GM23338 (cell line): ENCODE measurements at regions not wholly inside any gene's neighbourhood (a gene's known extent, or its start where the extent isn't known, plus 50 kb on each side); places are given as distances from the start of the nearest gene placed in this dataset.

Experiments
- ATAC-seq: fragments of 200-7000 bp; cut with Tn5 transposase; 3 replicates; pipeline ENCODE4 v1.9.1; 2020
- DNase-seq: peaks from one replicate; pipeline ENCODE4 v3.0.0-alpha.2; 2015; ENCODE audit warnings: low spot score
- H2AFZ ChIP-seq: fragments of 200-600 bp; sonication (generic); 2 replicates; pipeline ENCODE4 v1.8.0; 2016; ENCODE audit warnings: antibody characterized with exemption, mild to moderate bottlenecking, moderate library complexity
- H3F3A ChIP-seq: fragments of 200-600 bp; sonication (generic); replicated peaks from 2 replicates; pipeline ENCODE4 v1.8.0; 2017; ENCODE audit warnings: antibody characterized with exemption, mixed run types, low read depth
- H3K27ac ChIP-seq: fragments of 200-600 bp; sonication (generic); 2 replicates; pipeline ENCODE4 v1.6.1; 2016; ENCODE audit warnings: low read depth
- H3K27me3 ChIP-seq: fragments of 200-600 bp; sonication (generic); 2 replicates; pipeline ENCODE4 v1.8.0; 2016; ENCODE audit warnings: mild to moderate bottlenecking, mixed run types, moderate library complexity; ENCODE audit not compliant: insufficient read depth
- H3K36me3 ChIP-seq: fragments of 200-600 bp; sonication (generic); 2 replicates; pipeline ENCODE4 v1.8.0; 2016; ENCODE audit warnings: mild to moderate bottlenecking; ENCODE audit not compliant: insufficient read depth
- H3K4me1 ChIP-seq: fragments of 200-600 bp; sonication (generic); 2 replicates; pipeline ENCODE4 v1.8.0; 2016; ENCODE audit warnings: mild to moderate bottlenecking, moderate library complexity; ENCODE audit not compliant: insufficient read depth
- H3K4me2 ChIP-seq: fragments of 200-600 bp; sonication (generic); 2 replicates; pipeline ENCODE4 v1.7.1; 2017; ENCODE audit warnings: mixed run types
- H3K4me3 ChIP-seq: fragments of 200-600 bp; sonication (generic); 2 replicates; pipeline ENCODE4 v1.6.1; 2016; ENCODE audit warnings: mixed run types
- H3K79me2 ChIP-seq: fragments of 200-600 bp; sonication (generic); replicated peaks from 2 replicates; pipeline ENCODE4 v1.8.0; 2017; ENCODE audit warnings: mild to moderate bottlenecking; ENCODE audit not compliant: insufficient read depth
- H3K9me2 ChIP-seq: fragments of 200-600 bp; sonication (generic); 2 replicates; pipeline ENCODE4 v1.8.0; 2017; ENCODE audit not compliant: insufficient read depth
- H4K20me1 ChIP-seq: fragments of 200-600 bp; sonication (generic); replicated peaks from 2 replicates; pipeline ENCODE4 v1.8.0; 2017; ENCODE audit warnings: mild to moderate bottlenecking; ENCODE audit not compliant: insufficient read depth
- H3K27ac Mint-ChIP-seq: 2 replicates; pipeline ENCODE4 v1.8.0; 2020; ENCODE audit warnings: inconsistent platforms, mild to moderate bottlenecking, moderate library complexity, mixed read lengths
- H3K27me3 Mint-ChIP-seq: 3 replicates; pipeline ENCODE4 v1.8.0; 2022; ENCODE audit warnings: low read depth, mild to moderate bottlenecking, moderate library complexity, mixed read lengths, inconsistent platforms; ENCODE audit not compliant: insufficient read depth, poor library complexity
- H3K36me3 Mint-ChIP-seq: 3 replicates; pipeline ENCODE4 v1.8.0; 2021; ENCODE audit warnings: low read depth, mild to moderate bottlenecking, inconsistent platforms, moderate library complexity, mixed read lengths
- H3K4me1 Mint-ChIP-seq: 3 replicates; pipeline ENCODE4 v1.8.0; 2020; ENCODE audit warnings: mild to moderate bottlenecking, inconsistent platforms, mixed read lengths
- H3K4me3 Mint-ChIP-seq: 3 replicates; pipeline ENCODE4 v1.8.0; 2021; ENCODE audit warnings: moderate library complexity, mild to moderate bottlenecking, inconsistent platforms, mixed read lengths
- H3K9me3 Mint-ChIP-seq: 3 replicates; pipeline ENCODE4 v1.8.0; 2020; ENCODE audit warnings: moderate library complexity, mild to moderate bottlenecking, inconsistent platforms, mixed read lengths
- CREB1 ChIP-seq: fragments of 250-450 bp; sonication (Bioruptor Pico); IDR thresholded peaks from 2 replicates; pipeline ENCODE4 v1.5.0; 2020; ENCODE audit warnings: low read depth, mild to moderate bottlenecking, moderate library complexity
- ETS1 ChIP-seq: IDR thresholded peaks from 2 replicates; pipeline ENCODE4 v1.6.1; 2016; ENCODE audit warnings: antibody characterized with exemption
- EZH2phosphoT487 ChIP-seq: fragments of 200-600 bp; sonication (generic); IDR thresholded peaks from one replicate; pipeline ENCODE4 v1.8.1; 2018; ENCODE audit warnings: antibody characterized with exemption; ENCODE audit not compliant: unreplicated experiment
- JUNB ChIP-seq: IDR thresholded peaks from one replicate; pipeline ENCODE4 v1.6.1; 2016; ENCODE audit warnings: antibody characterized with exemption; ENCODE audit not compliant: unreplicated experiment
- NANOG ChIP-seq: IDR thresholded peaks from 2 replicates; pipeline ENCODE4 v1.6.1; 2016; ENCODE audit warnings: antibody characterized with exemption, borderline replicate concordance
- POLR2AphosphoS5 ChIP-seq: IDR thresholded peaks from 2 replicates; pipeline ENCODE4 v1.6.1; 2016; ENCODE audit warnings: antibody characterized with exemption, low read depth
- STAT1 ChIP-seq: IDR thresholded peaks from one replicate; pipeline ENCODE4 v1.6.1; 2016; ENCODE audit warnings: antibody characterized with exemption; ENCODE audit not compliant: unreplicated experiment
- ZNF331 ChIP-seq: fragments of 250-450 bp; sonication (Bioruptor Pico); IDR thresholded peaks from 2 replicates; pipeline ENCODE4 v1.5.0; 2020; ENCODE audit warnings: low read depth, mild to moderate bottlenecking, moderate library complexity
- TF ChIP-seq, protein P1 (sequence below): IDR thresholded peaks from one replicate; pipeline ENCODE4 v1.6.1; 2018; ENCODE audit warnings: antibody characterized with exemption; ENCODE audit not compliant: unreplicated experiment
- TF ChIP-seq, protein P2 (sequence below): fragments of 250-450 bp; sonication (Bioruptor Pico); IDR thresholded peaks from 2 replicates; pipeline ENCODE4 v1.5.0; 2020; ENCODE audit warnings: mild to moderate bottlenecking, moderate library complexity
- TF ChIP-seq, protein P3 (sequence below), 2 experiments: fragments of 200-600 bp in 1 of 2; sonication (generic) in 1 of 2; conservative IDR thresholded peaks; 2 replicates each; pipeline versions ENCODE4 v1.5.1 to v1.6.1; 2016 to 2017; ENCODE audit warnings: antibody characterized with exemption in 2 of 2, low read depth in 2 of 2, mild to moderate bottlenecking in 2 of 2, moderate library complexity in 1 of 2

GRCh38 chr5:60521376-60522291 lies 178.3 kb downstream of the DEPDC1B start:
- Mint-ChIP-seq H3K4me1 (peaks cover 2% of the 10 kb centered on the region; the same call in 2 of the 3 replicates), H3K9me3 (no peaks in the 10 kb centered on the region), H3K27ac (no peak overlapping the region), H3K27me3 (no peaks in the 10 kb centered on the region), H3K4me3 (no peak overlapping the region), H3K36me3 (no peaks in the 10 kb centered on the region)
- H3F3A ChIP-seq: no peaks in the 10 kb centered on the region
- DNase-seq (no peak), ATAC-seq (no peak)
- no peaks in the 10 kb centered on the region for H3K4me1 ChIP-seq
- H3K27ac ChIP-seq: no peak overlapping the region
- no peaks in the 10 kb centered on the region for H3K79me2 ChIP-seq
- no peak overlapping the region; the same call in 1 of the 2 replicates for H3K4me2 ChIP-seq
- H3K36me3 ChIP-seq: no peaks in the 10 kb centered on the region
- no peak overlapping the region for H3K4me3 ChIP-seq
- no peaks in the 10 kb centered on the region for H3K27me3 ChIP-seq
- H2AFZ ChIP-seq: no peak overlapping the region
- TF ChIP-seq POLR2AphosphoS5 (no peak), STAT1 (no peak), NANOG (no peak), CREB1 (CRISPR knock-in tag) (no peak), ETS1 (no peak), EZH2phosphoT487 (no peak), ZNF331 (CRISPR knock-in tag) (no peak), JUNB (no peak)
- TF ChIP-seq, protein P1, sequence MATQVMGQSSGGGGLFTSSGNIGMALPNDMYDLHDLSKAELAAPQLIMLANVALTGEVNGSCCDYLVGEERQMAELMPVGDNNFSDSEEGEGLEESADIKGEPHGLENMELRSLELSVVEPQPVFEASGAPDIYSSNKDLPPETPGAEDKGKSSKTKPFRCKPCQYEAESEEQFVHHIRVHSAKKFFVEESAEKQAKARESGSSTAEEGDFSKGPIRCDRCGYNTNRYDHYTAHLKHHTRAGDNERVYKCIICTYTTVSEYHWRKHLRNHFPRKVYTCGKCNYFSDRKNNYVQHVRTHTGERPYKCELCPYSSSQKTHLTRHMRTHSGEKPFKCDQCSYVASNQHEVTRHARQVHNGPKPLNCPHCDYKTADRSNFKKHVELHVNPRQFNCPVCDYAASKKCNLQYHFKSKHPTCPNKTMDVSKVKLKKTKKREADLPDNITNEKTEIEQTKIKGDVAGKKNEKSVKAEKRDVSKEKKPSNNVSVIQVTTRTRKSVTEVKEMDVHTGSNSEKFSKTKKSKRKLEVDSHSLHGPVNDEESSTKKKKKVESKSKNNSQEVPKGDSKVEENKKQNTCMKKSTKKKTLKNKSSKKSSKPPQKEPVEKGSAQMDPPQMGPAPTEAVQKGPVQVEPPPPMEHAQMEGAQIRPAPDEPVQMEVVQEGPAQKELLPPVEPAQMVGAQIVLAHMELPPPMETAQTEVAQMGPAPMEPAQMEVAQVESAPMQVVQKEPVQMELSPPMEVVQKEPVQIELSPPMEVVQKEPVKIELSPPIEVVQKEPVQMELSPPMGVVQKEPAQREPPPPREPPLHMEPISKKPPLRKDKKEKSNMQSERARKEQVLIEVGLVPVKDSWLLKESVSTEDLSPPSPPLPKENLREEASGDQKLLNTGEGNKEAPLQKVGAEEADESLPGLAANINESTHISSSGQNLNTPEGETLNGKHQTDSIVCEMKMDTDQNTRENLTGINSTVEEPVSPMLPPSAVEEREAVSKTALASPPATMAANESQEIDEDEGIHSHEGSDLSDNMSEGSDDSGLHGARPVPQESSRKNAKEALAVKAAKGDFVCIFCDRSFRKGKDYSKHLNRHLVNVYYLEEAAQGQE: no peak
- TF ChIP-seq, protein P2, sequence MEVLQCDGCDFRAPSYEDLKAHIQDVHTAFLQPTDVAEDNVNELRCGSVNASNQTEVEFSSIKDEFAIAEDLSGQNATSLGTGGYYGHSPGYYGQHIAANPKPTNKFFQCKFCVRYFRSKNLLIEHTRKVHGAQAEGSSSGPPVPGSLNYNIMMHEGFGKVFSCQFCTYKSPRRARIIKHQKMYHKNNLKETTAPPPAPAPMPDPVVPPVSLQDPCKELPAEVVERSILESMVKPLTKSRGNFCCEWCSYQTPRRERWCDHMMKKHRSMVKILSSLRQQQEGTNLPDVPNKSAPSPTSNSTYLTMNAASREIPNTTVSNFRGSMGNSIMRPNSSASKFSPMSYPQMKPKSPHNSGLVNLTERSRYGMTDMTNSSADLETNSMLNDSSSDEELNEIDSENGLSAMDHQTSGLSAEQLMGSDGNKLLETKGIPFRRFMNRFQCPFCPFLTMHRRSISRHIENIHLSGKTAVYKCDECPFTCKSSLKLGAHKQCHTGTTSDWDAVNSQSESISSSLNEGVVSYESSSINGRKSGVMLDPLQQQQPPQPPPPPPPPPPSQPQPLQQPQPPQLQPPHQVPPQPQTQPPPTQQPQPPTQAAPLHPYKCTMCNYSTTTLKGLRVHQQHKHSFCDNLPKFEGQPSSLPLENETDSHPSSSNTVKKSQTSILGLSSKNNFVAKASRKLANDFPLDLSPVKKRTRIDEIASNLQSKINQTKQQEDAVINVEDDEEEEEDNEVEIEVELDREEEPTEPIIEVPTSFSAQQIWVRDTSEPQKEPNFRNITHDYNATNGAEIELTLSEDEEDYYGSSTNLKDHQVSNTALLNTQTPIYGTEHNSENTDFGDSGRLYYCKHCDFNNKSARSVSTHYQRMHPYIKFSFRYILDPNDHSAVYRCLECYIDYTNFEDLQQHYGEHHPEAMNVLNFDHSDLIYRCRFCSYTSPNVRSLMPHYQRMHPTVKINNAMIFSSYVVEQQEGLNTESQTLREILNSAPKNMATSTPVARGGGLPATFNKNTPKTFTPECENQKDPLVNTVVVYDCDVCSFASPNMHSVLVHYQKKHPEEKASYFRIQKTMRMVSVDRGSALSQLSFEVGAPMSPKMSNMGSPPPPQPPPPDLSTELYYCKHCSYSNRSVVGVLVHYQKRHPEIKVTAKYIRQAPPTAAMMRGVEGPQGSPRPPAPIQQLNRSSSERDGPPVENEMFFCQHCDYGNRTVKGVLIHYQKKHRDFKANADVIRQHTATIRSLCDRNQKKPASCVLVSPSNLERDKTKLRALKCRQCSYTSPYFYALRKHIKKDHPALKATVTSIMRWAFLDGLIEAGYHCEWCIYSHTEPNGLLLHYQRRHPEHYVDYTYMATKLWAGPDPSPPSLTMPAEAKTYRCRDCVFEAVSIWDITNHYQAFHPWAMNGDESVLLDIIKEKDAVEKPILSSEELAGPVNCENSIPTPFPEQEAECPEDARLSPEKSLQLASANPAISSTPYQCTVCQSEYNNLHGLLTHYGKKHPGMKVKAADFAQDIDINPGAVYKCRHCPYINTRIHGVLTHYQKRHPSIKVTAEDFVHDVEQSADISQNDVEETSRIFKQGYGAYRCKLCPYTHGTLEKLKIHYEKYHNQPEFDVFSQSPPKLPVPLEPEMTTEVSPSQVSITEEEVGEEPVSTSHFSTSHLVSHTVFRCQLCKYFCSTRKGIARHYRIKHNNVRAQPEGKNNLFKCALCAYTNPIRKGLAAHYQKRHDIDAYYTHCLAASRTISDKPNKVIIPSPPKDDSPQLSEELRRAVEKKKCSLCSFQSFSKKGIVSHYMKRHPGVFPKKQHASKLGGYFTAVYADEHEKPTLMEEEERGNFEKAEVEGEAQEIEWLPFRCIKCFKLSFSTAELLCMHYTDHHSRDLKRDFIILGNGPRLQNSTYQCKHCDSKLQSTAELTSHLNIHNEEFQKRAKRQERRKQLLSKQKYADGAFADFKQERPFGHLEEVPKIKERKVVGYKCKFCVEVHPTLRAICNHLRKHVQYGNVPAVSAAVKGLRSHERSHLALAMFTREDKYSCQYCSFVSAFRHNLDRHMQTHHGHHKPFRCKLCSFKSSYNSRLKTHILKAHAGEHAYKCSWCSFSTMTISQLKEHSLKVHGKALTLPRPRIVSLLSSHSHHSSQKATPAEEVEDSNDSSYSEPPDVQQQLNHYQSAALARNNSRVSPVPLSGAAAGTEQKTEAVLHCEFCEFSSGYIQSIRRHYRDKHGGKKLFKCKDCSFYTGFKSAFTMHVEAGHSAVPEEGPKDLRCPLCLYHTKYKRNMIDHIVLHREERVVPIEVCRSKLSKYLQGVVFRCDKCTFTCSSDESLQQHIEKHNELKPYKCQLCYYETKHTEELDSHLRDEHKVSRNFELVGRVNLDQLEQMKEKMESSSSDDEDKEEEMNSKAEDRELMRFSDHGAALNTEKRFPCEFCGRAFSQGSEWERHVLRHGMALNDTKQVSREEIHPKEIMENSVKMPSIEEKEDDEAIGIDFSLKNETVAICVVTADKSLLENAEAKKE: no peak
- TF ChIP-seq, protein P3, sequence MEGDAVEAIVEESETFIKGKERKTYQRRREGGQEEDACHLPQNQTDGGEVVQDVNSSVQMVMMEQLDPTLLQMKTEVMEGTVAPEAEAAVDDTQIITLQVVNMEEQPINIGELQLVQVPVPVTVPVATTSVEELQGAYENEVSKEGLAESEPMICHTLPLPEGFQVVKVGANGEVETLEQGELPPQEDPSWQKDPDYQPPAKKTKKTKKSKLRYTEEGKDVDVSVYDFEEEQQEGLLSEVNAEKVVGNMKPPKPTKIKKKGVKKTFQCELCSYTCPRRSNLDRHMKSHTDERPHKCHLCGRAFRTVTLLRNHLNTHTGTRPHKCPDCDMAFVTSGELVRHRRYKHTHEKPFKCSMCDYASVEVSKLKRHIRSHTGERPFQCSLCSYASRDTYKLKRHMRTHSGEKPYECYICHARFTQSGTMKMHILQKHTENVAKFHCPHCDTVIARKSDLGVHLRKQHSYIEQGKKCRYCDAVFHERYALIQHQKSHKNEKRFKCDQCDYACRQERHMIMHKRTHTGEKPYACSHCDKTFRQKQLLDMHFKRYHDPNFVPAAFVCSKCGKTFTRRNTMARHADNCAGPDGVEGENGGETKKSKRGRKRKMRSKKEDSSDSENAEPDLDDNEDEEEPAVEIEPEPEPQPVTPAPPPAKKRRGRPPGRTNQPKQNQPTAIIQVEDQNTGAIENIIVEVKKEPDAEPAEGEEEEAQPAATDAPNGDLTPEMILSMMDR (conservative IDR thresholded peaks at IDR 0.05; ENCODE audit: low read depth in 2 of 2): no peak
- no peaks in the 10 kb centered on the region for H4K20me1 ChIP-seq
- no peaks in the 10 kb centered on the region for H3K9me2 ChIP-seq
